GM23338 (cell line): ENCODE measurements at regions not wholly inside any gene's neighbourhood (a gene's known extent, or its start where the extent isn't known, plus 50 kb on each side); places are given as distances from the start of the nearest gene placed in this dataset.

Experiments used
- ATAC-seq: fragments of 200-7000 bp; cut with Tn5 transposase; 3 replicates; pipeline ENCODE4 v1.9.1; 2020
- DNase-seq: peaks from one replicate; pipeline ENCODE4 v3.0.0-alpha.2; 2015; ENCODE audit warnings: low spot score
- H2AFZ ChIP-seq: fragments of 200-600 bp; sonication (generic); 2 replicates; pipeline ENCODE4 v1.8.0; 2016; ENCODE audit warnings: antibody characterized with exemption, mild to moderate bottlenecking, moderate library complexity
- H3F3A ChIP-seq: fragments of 200-600 bp; sonication (generic); replicated peaks from 2 replicates; pipeline ENCODE4 v1.8.0; 2017; ENCODE audit warnings: antibody characterized with exemption, mixed run types, low read depth
- H3K27ac ChIP-seq: fragments of 200-600 bp; sonication (generic); 2 replicates; pipeline ENCODE4 v1.6.1; 2016; ENCODE audit warnings: low read depth
- H3K27me3 ChIP-seq: fragments of 200-600 bp; sonication (generic); 2 replicates; pipeline ENCODE4 v1.8.0; 2016; ENCODE audit warnings: mild to moderate bottlenecking, mixed run types, moderate library complexity; ENCODE audit not compliant: insufficient read depth
- H3K36me3 ChIP-seq: fragments of 200-600 bp; sonication (generic); 2 replicates; pipeline ENCODE4 v1.8.0; 2016; ENCODE audit warnings: mild to moderate bottlenecking; ENCODE audit not compliant: insufficient read depth
- H3K4me1 ChIP-seq: fragments of 200-600 bp; sonication (generic); 2 replicates; pipeline ENCODE4 v1.8.0; 2016; ENCODE audit warnings: mild to moderate bottlenecking, moderate library complexity; ENCODE audit not compliant: insufficient read depth
- H3K4me2 ChIP-seq: fragments of 200-600 bp; sonication (generic); 2 replicates; pipeline ENCODE4 v1.7.1; 2017; ENCODE audit warnings: mixed run types
- H3K4me3 ChIP-seq: fragments of 200-600 bp; sonication (generic); 2 replicates; pipeline ENCODE4 v1.6.1; 2016; ENCODE audit warnings: mixed run types
- H3K79me2 ChIP-seq: fragments of 200-600 bp; sonication (generic); replicated peaks from 2 replicates; pipeline ENCODE4 v1.8.0; 2017; ENCODE audit warnings: mild to moderate bottlenecking; ENCODE audit not compliant: insufficient read depth
- H3K9me2 ChIP-seq: fragments of 200-600 bp; sonication (generic); 2 replicates; pipeline ENCODE4 v1.8.0; 2017; ENCODE audit not compliant: insufficient read depth
- H4K20me1 ChIP-seq: fragments of 200-600 bp; sonication (generic); replicated peaks from 2 replicates; pipeline ENCODE4 v1.8.0; 2017; ENCODE audit warnings: mild to moderate bottlenecking; ENCODE audit not compliant: insufficient read depth
- H3K27ac Mint-ChIP-seq: 2 replicates; pipeline ENCODE4 v1.8.0; 2020; ENCODE audit warnings: inconsistent platforms, mild to moderate bottlenecking, moderate library complexity, mixed read lengths
- H3K27me3 Mint-ChIP-seq: 3 replicates; pipeline ENCODE4 v1.8.0; 2022; ENCODE audit warnings: low read depth, mild to moderate bottlenecking, moderate library complexity, mixed read lengths, inconsistent platforms; ENCODE audit not compliant: insufficient read depth, poor library complexity
- H3K36me3 Mint-ChIP-seq: 3 replicates; pipeline ENCODE4 v1.8.0; 2021; ENCODE audit warnings: low read depth, mild to moderate bottlenecking, inconsistent platforms, moderate library complexity, mixed read lengths
- H3K4me1 Mint-ChIP-seq: 3 replicates; pipeline ENCODE4 v1.8.0; 2020; ENCODE audit warnings: mild to moderate bottlenecking, inconsistent platforms, mixed read lengths
- H3K4me3 Mint-ChIP-seq: 3 replicates; pipeline ENCODE4 v1.8.0; 2021; ENCODE audit warnings: moderate library complexity, mild to moderate bottlenecking, inconsistent platforms, mixed read lengths
- H3K9me3 Mint-ChIP-seq: 3 replicates; pipeline ENCODE4 v1.8.0; 2020; ENCODE audit warnings: moderate library complexity, mild to moderate bottlenecking, inconsistent platforms, mixed read lengths
- EZH2phosphoT487 ChIP-seq: fragments of 200-600 bp; sonication (generic); IDR thresholded peaks from one replicate; pipeline ENCODE4 v1.8.1; 2018; ENCODE audit warnings: antibody characterized with exemption; ENCODE audit not compliant: unreplicated experiment
- JUNB ChIP-seq: IDR thresholded peaks from one replicate; pipeline ENCODE4 v1.6.1; 2016; ENCODE audit warnings: antibody characterized with exemption; ENCODE audit not compliant: unreplicated experiment
- POLR2AphosphoS5 ChIP-seq: IDR thresholded peaks from 2 replicates; pipeline ENCODE4 v1.6.1; 2016; ENCODE audit warnings: antibody characterized with exemption, low read depth
- STAT1 ChIP-seq: IDR thresholded peaks from one replicate; pipeline ENCODE4 v1.6.1; 2016; ENCODE audit warnings: antibody characterized with exemption; ENCODE audit not compliant: unreplicated experiment
- ZNF114 ChIP-seq: fragments of 250-450 bp; sonication (Bioruptor Pico); IDR thresholded peaks from 2 replicates; pipeline ENCODE4 v1.5.0; 2020; ENCODE audit warnings: mild to moderate bottlenecking, moderate library complexity
- ZNF331 ChIP-seq: fragments of 250-450 bp; sonication (Bioruptor Pico); IDR thresholded peaks from 2 replicates; pipeline ENCODE4 v1.5.0; 2020; ENCODE audit warnings: low read depth, mild to moderate bottlenecking, moderate library complexity
- TF ChIP-seq, protein P1 (sequence below): fragments of 250-450 bp; sonication (Bioruptor Pico); IDR thresholded peaks from 2 replicates; pipeline ENCODE4 v1.5.0; 2020; ENCODE audit warnings: mild to moderate bottlenecking, moderate library complexity
- TF ChIP-seq, protein P2 (sequence below), 2 experiments: fragments of 200-600 bp in 1 of 2; sonication (generic) in 1 of 2; conservative IDR thresholded peaks; 2 replicates each; pipeline versions ENCODE4 v1.5.1 to v1.6.1; 2016 to 2017; ENCODE audit warnings: antibody characterized with exemption in 2 of 2, low read depth in 2 of 2, mild to moderate bottlenecking in 2 of 2, moderate library complexity in 1 of 2

DNA sequence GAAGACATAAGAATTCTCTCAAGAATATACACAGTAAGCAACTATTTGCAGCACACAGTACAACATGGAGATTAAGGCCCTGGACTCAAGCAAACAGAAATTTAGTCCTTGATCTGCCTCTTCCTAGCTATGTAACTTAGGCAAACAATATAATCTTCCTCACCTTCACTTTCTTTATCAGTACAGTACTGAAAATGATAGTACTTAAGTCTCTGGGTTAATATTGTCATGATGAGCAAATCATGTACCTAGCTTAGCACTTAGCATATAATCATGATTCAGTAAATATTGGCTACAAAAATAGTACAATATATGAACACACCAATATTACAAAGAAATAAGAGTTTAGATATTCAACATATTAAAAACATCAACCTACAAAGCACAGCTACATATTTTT, 320.5 kb downstream of the HACE1 start (continued):
- TF ChIP-seq, protein P1, sequence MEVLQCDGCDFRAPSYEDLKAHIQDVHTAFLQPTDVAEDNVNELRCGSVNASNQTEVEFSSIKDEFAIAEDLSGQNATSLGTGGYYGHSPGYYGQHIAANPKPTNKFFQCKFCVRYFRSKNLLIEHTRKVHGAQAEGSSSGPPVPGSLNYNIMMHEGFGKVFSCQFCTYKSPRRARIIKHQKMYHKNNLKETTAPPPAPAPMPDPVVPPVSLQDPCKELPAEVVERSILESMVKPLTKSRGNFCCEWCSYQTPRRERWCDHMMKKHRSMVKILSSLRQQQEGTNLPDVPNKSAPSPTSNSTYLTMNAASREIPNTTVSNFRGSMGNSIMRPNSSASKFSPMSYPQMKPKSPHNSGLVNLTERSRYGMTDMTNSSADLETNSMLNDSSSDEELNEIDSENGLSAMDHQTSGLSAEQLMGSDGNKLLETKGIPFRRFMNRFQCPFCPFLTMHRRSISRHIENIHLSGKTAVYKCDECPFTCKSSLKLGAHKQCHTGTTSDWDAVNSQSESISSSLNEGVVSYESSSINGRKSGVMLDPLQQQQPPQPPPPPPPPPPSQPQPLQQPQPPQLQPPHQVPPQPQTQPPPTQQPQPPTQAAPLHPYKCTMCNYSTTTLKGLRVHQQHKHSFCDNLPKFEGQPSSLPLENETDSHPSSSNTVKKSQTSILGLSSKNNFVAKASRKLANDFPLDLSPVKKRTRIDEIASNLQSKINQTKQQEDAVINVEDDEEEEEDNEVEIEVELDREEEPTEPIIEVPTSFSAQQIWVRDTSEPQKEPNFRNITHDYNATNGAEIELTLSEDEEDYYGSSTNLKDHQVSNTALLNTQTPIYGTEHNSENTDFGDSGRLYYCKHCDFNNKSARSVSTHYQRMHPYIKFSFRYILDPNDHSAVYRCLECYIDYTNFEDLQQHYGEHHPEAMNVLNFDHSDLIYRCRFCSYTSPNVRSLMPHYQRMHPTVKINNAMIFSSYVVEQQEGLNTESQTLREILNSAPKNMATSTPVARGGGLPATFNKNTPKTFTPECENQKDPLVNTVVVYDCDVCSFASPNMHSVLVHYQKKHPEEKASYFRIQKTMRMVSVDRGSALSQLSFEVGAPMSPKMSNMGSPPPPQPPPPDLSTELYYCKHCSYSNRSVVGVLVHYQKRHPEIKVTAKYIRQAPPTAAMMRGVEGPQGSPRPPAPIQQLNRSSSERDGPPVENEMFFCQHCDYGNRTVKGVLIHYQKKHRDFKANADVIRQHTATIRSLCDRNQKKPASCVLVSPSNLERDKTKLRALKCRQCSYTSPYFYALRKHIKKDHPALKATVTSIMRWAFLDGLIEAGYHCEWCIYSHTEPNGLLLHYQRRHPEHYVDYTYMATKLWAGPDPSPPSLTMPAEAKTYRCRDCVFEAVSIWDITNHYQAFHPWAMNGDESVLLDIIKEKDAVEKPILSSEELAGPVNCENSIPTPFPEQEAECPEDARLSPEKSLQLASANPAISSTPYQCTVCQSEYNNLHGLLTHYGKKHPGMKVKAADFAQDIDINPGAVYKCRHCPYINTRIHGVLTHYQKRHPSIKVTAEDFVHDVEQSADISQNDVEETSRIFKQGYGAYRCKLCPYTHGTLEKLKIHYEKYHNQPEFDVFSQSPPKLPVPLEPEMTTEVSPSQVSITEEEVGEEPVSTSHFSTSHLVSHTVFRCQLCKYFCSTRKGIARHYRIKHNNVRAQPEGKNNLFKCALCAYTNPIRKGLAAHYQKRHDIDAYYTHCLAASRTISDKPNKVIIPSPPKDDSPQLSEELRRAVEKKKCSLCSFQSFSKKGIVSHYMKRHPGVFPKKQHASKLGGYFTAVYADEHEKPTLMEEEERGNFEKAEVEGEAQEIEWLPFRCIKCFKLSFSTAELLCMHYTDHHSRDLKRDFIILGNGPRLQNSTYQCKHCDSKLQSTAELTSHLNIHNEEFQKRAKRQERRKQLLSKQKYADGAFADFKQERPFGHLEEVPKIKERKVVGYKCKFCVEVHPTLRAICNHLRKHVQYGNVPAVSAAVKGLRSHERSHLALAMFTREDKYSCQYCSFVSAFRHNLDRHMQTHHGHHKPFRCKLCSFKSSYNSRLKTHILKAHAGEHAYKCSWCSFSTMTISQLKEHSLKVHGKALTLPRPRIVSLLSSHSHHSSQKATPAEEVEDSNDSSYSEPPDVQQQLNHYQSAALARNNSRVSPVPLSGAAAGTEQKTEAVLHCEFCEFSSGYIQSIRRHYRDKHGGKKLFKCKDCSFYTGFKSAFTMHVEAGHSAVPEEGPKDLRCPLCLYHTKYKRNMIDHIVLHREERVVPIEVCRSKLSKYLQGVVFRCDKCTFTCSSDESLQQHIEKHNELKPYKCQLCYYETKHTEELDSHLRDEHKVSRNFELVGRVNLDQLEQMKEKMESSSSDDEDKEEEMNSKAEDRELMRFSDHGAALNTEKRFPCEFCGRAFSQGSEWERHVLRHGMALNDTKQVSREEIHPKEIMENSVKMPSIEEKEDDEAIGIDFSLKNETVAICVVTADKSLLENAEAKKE (CRISPR knock-in tag), result no peak
- no peak for TF ChIP-seq POLR2AphosphoS5
- TF ChIP-seq STAT1, result no peak
- TF ChIP-seq JUNB, result no peak
- TF ChIP-seq, protein P2, sequence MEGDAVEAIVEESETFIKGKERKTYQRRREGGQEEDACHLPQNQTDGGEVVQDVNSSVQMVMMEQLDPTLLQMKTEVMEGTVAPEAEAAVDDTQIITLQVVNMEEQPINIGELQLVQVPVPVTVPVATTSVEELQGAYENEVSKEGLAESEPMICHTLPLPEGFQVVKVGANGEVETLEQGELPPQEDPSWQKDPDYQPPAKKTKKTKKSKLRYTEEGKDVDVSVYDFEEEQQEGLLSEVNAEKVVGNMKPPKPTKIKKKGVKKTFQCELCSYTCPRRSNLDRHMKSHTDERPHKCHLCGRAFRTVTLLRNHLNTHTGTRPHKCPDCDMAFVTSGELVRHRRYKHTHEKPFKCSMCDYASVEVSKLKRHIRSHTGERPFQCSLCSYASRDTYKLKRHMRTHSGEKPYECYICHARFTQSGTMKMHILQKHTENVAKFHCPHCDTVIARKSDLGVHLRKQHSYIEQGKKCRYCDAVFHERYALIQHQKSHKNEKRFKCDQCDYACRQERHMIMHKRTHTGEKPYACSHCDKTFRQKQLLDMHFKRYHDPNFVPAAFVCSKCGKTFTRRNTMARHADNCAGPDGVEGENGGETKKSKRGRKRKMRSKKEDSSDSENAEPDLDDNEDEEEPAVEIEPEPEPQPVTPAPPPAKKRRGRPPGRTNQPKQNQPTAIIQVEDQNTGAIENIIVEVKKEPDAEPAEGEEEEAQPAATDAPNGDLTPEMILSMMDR (conservative IDR thresholded peaks at IDR 0.05; ENCODE audit: low read depth in 2 of 2), result no peak
- TF ChIP-seq ZNF114 (CRISPR knock-in tag), result no peak
- TF ChIP-seq EZH2phosphoT487, result no peak

DNA sequence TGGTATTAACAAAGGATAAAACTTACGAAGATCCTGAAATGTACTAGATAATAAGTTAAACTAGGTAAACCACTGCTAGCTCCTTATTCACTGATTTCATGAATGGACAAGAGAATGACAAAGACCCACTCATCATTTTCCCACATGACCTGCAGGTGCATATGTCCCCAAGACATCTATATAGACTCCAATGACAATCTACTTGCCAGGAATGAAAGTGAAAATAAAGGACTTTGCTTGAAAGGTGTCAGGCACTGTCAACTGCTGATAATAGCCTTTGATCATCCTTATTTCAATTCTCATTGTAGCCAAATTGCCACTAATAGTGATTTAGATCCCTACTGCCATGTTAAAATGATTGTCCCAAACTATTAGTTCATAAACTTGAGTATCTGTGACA, 321.8 kb downstream of the HACE1 start:
- Mint-ChIP-seq H3K9me3 (no peaks in the 10 kb centered on the region), H3K27ac (no peak overlapping the region), H3K4me1 (peaks cover 3% of the 10 kb centered on the region), H3K4me3 (no peak overlapping the region), H3K36me3 (no peaks in the 10 kb centered on the region), H3K27me3 (no peaks in the 10 kb centered on the region)
- Histone ChIP-seq H3F3A (no peaks in the 10 kb centered on the region), H2AFZ (no peak overlapping the region), H3K4me1 (no peaks in the 10 kb centered on the region), H3K27me3 (no peaks in the 10 kb centered on the region), H3K27ac (no peak overlapping the region), H3K4me2 (no peak overlapping the region), H3K9me2 (no peaks in the 10 kb centered on the region), H3K79me2 (no peaks in the 10 kb centered on the region), H3K4me3 (no peak overlapping the region), H3K36me3 (no peaks in the 10 kb centered on the region), H4K20me1 (no peaks in the 10 kb centered on the region)
- DNase-seq (no peak), ATAC-seq (no peak)
- no peak for TF ChIP-seq STAT1
- TF ChIP-seq ZNF331, result no peak
- TF ChIP-seq EZH2phosphoT487, result no peak
- no peak for TF ChIP-seq ZNF114 (CRISPR knock-in tag)
- TF ChIP-seq, protein P1 (CRISPR knock-in tag), result no peak
